Activated naive CD8-positive, alpha-beta T cell treated with anti-CD3 and anti-CD28 coated beads, Interleukin-2, amount 10 ng/mL, durations not matched to agents 7 days and 5 days (primary cell): ENCODE measurements at regions not wholly inside any gene's neighbourhood (a gene's known extent, or its start where the extent isn't known, plus 50 kb on each side); places are given as distances from the start of the nearest gene placed in this dataset.
A peak's percentile ranks its signal among the peaks of the same experiment; 100 is the strongest.
"Not testable (repeated sequence)": the region's sequence is repeated elsewhere in the genome, so short reads cannot be mapped to it uniquely, and the experiment has no call there.

Experiments used
- ATAC-seq: fragments of 150-1000 bp; cut with Tn5 transposase; one replicate; pipeline ENCODE4 v1.10.0; 2021; ENCODE audit warnings: low read depth, moderate library complexity
- POLR2A ChIA-PET: fragments of 350-600 bp; sonication (Branson Sonifier 250); formaldehyde crosslinking; loops from one replicate; lab custom pipeline; 2021; ENCODE audit warnings: antibody characterized with exemption; lab: Charles Lee
- DNase-seq: peaks from one replicate; pipeline ENCODE4 v3.0.0; 2021
- H3K27ac Mint-ChIP-seq: one replicate; pipeline ENCODE4 v1.8.0; 2022; ENCODE audit warnings: mild to moderate bottlenecking, mixed read lengths
- H3K27me3 Mint-ChIP-seq: one replicate; pipeline ENCODE4 v1.8.0; 2022; ENCODE audit warnings: mild to moderate bottlenecking, moderate library complexity, mixed read lengths
- H3K36me3 Mint-ChIP-seq: one replicate; pipeline ENCODE4 v1.8.0; 2021; ENCODE audit warnings: mild to moderate bottlenecking, mixed read lengths
- H3K4me1 Mint-ChIP-seq: one replicate; pipeline ENCODE4 v1.8.0; 2021; ENCODE audit warnings: mixed read lengths
- H3K4me3 Mint-ChIP-seq: one replicate; pipeline ENCODE4 v1.8.0; 2022; ENCODE audit warnings: mild to moderate bottlenecking, moderate library complexity, mixed read lengths
- H3K9me3 Mint-ChIP-seq: one replicate; pipeline ENCODE4 v1.8.0; 2021; ENCODE audit warnings: mixed read lengths

DNA sequence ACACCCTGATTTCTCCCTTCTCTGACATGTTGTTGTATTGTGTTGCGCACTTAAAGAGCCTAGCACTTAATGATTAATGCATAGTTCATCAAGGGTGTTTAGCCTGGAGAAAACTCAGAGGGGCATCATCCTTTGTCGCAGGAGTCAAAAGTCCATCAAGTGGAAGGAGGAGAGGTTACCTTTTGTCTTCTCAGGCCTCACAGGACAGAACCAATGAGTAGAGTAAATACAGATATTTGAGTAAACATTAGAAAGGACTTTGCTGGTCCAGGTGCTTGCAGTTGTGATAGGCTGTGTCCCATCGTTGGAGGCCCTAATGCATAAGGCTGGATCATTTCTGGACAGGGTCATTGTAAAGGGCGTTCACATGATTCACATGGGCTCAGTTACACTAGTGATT lies 430.9 kb downstream of the PCNX1 start:
- Mint-ChIP-seq H3K4me1 (peaks cover 8% of the 10 kb centered on the region), H3K36me3 (peaks cover 46% of the 10 kb centered on the region)
- POLR2A ChIA-PET: no interaction called here

DNA sequence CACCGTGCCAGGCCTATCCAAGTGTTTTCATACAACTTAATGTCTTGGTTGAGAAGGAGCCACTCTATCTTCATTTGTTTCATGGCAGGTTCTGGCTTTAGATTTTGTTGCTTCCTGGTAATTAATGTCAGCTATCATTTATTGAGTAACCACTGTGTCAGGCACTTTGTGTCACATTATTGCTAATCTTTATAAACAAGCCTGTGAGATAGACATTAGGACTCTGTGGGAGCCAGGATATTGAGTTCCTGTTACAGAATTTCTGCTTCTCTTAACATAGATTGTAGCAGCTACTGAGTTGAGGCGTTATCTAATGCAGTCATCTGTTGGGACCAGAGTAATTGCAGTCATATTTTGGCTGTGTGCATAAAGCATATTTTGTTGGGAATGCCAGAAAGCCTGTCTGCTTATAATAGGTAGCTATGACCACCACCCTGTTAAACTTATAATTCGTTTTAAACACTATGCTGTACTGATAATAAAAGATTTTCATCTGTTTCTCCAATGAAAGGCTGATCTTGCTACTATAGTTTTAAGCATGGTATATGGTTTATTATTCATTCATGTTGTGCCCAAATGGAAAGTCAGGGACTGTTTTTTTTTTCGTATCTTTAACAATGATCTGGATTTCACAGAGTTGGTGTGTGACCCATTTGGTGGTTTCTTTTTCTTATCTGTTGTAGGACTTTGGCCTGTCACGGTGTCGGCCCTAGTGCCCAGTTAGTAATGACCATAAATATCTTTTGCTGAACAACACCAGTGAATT lies 432.6 kb downstream of the PCNX1 start:
- DNase-seq (no peak), ATAC-seq (no peak)
- H3K4me3 Mint-ChIP-seq: no peak overlapping the region
- H3K36me3 Mint-ChIP-seq: peaks cover 39% of the 10 kb centered on the region
- peaks cover 8% of the 10 kb centered on the region for H3K9me3 Mint-ChIP-seq
- POLR2A ChIA-PET: no interaction called here
- H3K27me3 Mint-ChIP-seq: no peaks in the 10 kb centered on the region
- no peak overlapping the region for H3K27ac Mint-ChIP-seq
- H3K4me1 Mint-ChIP-seq: peaks cover 9% of the 10 kb centered on the region

More for the DNA sequence above, 430.9 kb downstream of the PCNX1 start:
- H3K4me3 Mint-ChIP-seq: no peak overlapping the region
- H3K27me3 Mint-ChIP-seq: no peaks in the 10 kb centered on the region
- DNase-seq (no peak), ATAC-seq (no peak)
- H3K9me3 Mint-ChIP-seq: peaks cover 15% of the 10 kb centered on the region
- no peak overlapping the region for H3K27ac Mint-ChIP-seq

DNA sequence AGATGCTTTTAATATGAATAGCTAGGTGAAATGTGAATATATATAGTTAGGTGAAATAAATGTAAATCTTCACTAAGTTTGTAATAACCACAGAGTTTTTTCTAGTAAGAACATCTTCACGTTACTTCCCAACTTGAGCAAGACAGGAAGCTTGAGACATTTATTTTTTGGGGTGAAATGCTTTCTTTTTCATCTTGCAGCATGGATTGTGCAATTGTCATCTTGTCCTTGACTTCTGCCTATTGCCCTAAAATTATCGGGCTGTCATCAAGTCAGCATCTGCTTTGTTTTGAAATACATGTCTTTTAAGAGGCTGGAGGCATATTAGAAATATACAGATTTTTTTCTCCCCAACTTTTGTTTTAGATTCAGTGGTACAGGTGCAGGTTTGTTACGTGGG lies 433.9 kb downstream of the PCNX1 start:
- peaks cover 6% of the 10 kb centered on the region for H3K9me3 Mint-ChIP-seq
- DNase-seq (no peak), ATAC-seq (no peak)
- POLR2A ChIA-PET: no interaction called here
- no peak overlapping the region for H3K27ac Mint-ChIP-seq
- H3K4me3 Mint-ChIP-seq: no peak overlapping the region
- H3K4me1 Mint-ChIP-seq: peaks cover 10% of the 10 kb centered on the region
- H3K27me3 Mint-ChIP-seq: no peaks in the 10 kb centered on the region
- peaks cover 37% of the 10 kb centered on the region for H3K36me3 Mint-ChIP-seq

DNA sequence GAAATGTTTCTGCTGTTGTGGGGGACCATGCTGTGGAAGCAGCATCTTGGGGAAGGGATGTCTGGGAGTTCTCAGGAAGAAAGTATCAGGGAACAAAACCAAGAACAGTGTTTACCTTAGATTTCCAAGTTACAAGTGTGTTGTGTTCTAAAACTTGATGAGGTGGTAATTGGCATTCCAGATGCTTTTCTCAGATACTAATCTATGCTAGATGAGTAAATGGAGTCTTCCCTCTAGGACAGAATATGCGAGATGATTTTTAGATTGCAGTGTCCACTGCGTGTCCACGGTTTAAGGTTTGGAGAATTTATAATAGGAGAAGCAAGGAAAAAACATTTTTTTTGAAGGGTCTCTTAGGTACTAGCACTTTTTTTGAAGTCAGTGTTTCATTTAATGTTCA lies 436.5 kb downstream of the PCNX1 start:
- DNase-seq (no peak), ATAC-seq (no peak)
- no peak overlapping the region for H3K27ac Mint-ChIP-seq
- peaks cover 10% of the 10 kb centered on the region for H3K4me1 Mint-ChIP-seq
- H3K36me3 Mint-ChIP-seq: peaks cover 34% of the 10 kb centered on the region
- POLR2A ChIA-PET: no interaction called here
- no peaks in the 10 kb centered on the region for H3K9me3 Mint-ChIP-seq
- no peak overlapping the region for H3K4me3 Mint-ChIP-seq
- no peaks in the 10 kb centered on the region for H3K27me3 Mint-ChIP-seq

DNA sequence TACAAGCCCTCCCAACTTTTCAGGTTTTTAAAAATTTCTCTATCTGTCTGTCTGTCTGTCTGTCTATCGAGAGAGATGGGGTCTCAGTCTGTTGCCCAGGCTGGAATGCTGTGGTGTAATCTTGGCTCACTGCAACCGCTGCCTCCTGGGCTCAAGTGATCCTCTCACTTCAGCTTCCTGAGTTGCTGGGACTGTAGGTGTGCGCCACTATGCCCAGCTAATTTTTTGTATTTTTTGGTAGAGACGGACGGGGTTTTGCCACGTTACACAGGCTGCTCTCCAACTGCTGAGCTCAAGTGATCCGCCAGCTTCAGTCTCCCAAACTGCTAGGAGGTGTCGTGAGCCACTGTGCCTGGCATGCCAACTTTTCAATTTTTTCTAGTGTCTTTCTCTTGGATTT lies 437.2 kb downstream of the PCNX1 start:
- Mint-ChIP-seq H3K36me3 (peaks cover 41% of the 10 kb centered on the region), H3K27me3 (no peaks in the 10 kb centered on the region), H3K27ac (no peak overlapping the region), H3K9me3 (no peaks in the 10 kb centered on the region), H3K4me1 (peaks cover 17% of the 10 kb centered on the region), H3K4me3 (no peak overlapping the region)
- ATAC-seq: no peak
- DNase-seq: no peak
- POLR2A ChIA-PET: no interaction called here

DNA sequence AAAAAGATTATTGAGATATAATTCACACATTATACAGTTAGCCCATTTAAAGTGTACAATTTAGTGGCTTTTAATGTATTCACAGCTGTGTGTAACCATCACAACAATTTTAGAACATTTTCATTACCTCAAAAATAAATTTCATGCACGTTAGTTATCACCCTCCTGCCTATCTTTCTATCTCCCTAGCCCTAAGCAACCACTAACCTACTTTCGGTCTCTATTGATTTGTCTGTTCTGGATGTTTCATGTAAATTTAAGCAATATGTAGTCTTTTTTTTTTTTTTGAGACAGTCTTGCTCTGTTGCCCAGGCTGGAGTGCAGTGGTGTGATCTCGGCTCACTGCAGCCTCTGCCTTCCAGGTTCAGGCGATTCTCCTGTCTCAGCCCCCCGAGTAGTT lies 439.4 kb downstream of the PCNX1 start:
- Mint-ChIP-seq H3K4me1 (peaks cover 15% of the 10 kb centered on the region), H3K27ac (no peak overlapping the region)

DNA sequence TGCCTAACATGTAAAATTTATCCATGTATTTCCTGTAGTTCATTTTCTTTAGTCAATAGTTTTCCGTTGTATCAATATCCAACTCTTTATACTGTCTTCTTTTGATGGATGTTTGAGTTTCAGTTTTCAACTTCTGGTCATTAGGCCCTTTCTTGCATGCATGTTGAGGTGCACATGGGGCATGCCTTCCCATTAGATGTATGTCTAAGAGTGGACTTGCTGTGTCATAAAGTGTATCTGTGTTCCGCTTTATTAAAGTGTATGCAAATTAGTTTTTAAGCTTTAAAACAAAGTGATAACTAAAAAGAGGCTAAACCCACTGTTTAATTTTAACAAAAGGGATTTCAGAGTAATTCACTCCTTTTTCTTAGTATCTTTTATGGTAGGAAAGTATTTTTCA lies 441.1 kb downstream of the PCNX1 start:
- DNase-seq (no peak), ATAC-seq (no peak)
- no peak overlapping the region for H3K4me3 Mint-ChIP-seq
- H3K27me3 Mint-ChIP-seq: no peaks in the 10 kb centered on the region
- POLR2A ChIA-PET: no interaction called here
- peaks cover 57% of the 10 kb centered on the region for H3K36me3 Mint-ChIP-seq
- H3K9me3 Mint-ChIP-seq: peaks cover 10% of the 10 kb centered on the region
- no peak overlapping the region for H3K27ac Mint-ChIP-seq
- peaks cover 15% of the 10 kb centered on the region for H3K4me1 Mint-ChIP-seq

More for the DNA sequence above, 439.4 kb downstream of the PCNX1 start:
- no peak overlapping the region for H3K4me3 Mint-ChIP-seq
- H3K36me3 Mint-ChIP-seq: peaks cover 46% of the 10 kb centered on the region
- no peaks in the 10 kb centered on the region for H3K9me3 Mint-ChIP-seq
- no peak for ATAC-seq
- H3K27me3 Mint-ChIP-seq: no peaks in the 10 kb centered on the region
- POLR2A ChIA-PET: no interaction called here
- no peak for DNase-seq

DNA sequence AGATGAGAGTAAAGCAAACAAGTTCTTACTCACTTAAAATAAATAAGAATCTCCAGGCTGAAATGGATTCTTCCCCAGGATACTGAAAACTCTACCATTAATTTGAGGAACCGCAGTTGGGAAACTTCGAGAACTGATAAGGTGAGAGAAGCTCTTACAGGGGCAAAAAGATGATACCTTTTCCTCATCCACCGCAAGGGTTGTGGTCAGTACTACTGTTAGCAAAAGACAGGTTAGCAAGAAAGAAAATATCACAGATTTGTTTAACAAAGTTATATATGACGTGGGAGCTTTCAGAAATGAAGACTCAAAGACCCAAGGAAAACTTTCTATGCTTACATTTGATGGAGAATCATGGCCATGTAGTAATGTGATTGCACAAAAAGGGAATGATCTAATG lies 441.6 kb downstream of the PCNX1 start:
- Mint-ChIP-seq H3K27ac (no peak overlapping the region), H3K9me3 (peaks cover 12% of the 10 kb centered on the region), H3K27me3 (no peaks in the 10 kb centered on the region), H3K4me1 (peaks cover 12% of the 10 kb centered on the region), H3K4me3 (no peak overlapping the region), H3K36me3 (peaks cover 62% of the 10 kb centered on the region)
- POLR2A ChIA-PET: no interaction called here
- DNase-seq (no peak), ATAC-seq (no peak)

DNA sequence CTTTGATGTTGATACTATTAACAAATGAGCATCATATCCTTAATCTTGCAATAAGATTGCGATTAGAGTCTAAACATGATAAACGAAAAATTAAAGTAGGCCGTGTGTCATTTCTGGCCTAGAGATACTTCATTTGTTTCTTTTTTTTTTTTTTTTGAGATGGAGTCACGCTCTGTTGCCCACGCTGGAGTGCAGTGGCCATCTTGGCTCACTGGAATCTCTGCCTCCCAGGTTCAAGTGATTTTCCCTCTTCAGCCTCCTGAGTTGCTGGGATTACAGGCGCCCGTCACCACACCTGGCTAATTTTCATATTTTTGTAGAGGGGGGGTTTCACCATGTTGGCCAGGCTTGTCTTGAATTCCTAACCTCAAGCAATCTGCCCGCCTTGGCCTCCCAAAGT lies 446.9 kb downstream of the PCNX1 start:
- ATAC-seq (no peak), DNase-seq (no peak)
- Mint-ChIP-seq H3K27ac (no peak overlapping the region), H3K27me3 (no peaks in the 10 kb centered on the region), H3K36me3 (peaks cover 66% of the 10 kb centered on the region), H3K4me3 (no peak overlapping the region), H3K4me1 (peaks cover 13% of the 10 kb centered on the region), H3K9me3 (peaks cover 20% of the 10 kb centered on the region)
- POLR2A ChIA-PET: no interaction called here

DNA sequence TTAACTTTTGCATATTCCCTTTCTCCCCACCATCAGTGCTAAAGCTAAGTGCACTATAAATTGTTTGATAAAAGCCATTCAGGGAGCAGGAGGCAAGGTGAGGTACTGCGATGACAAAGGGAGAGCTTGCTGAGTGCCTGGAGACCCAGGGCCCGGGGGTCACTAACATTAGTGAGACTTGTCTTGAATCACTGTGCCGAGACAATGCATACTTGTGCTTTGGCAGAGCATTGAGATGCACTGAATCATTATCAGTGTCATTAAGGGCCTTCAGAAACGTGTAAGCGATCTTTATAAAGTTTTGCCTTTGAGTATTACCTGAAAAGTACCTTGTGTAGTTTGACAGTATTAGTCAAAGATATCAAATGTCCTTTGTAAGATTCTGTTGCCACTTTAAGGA lies 447.5 kb downstream of the PCNX1 start:
- Mint-ChIP-seq H3K4me1 (peaks cover 11% of the 10 kb centered on the region), H3K4me3 (no peak overlapping the region), H3K27me3 (no peaks in the 10 kb centered on the region), H3K9me3 (peaks cover 22% of the 10 kb centered on the region), H3K27ac (no peak overlapping the region), H3K36me3 (peaks cover 66% of the 10 kb centered on the region)
- ATAC-seq: no peak
- POLR2A ChIA-PET: no interaction called here
- DNase-seq: no peak

DNA sequence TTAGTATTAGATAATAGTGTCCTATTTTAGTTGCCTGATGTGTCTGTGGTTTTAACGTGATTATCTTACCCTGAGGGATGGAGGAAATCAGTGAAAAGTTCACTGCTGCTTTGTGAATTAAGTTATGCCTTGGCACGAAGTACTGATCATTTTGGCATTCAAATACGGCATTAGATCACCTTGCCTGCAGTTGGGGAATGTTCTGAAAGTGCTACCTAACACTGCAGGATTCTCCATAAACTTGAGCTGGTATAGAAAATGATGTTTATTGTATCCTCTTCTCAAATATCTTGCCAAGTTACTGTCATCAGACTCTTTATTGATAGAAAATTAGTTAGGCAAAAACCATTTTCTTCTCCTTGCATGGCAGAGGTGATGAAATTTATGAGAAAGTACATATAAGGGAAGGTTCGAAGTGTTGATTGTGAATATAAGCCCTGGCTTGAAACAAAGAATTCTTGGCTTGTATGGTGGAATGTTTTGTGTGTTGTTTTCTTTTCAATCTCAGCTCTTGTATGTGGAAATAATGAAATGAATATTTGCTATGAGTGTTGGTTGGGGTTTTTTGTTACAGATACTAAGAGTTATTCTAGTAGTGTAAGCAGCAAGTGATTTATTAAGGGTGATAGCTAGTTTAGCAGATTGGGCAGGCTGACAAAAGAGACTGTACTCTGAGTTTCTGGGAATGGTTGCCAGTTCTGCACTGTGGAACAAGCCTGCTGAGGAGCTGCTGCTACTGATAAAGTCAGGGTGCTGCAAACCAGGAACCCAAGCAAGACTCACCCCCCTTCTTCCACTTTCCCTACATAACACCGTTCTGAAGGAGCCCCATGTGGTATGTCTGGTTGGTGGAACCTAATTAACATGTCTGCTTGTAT lies 448.3 kb downstream of the PCNX1 start:
- Mint-ChIP-seq H3K27me3 (no peaks in the 10 kb centered on the region), H3K27ac (peak overlapping the region; percentile 26), H3K9me3 (peaks cover 23% of the 10 kb centered on the region), H3K4me3 (no peak overlapping the region), H3K36me3 (peaks cover 65% of the 10 kb centered on the region), H3K4me1 (peaks cover 17% of the 10 kb centered on the region)
- ATAC-seq (no peak), DNase-seq (no peak)
- POLR2A ChIA-PET: no interaction called here

DNA sequence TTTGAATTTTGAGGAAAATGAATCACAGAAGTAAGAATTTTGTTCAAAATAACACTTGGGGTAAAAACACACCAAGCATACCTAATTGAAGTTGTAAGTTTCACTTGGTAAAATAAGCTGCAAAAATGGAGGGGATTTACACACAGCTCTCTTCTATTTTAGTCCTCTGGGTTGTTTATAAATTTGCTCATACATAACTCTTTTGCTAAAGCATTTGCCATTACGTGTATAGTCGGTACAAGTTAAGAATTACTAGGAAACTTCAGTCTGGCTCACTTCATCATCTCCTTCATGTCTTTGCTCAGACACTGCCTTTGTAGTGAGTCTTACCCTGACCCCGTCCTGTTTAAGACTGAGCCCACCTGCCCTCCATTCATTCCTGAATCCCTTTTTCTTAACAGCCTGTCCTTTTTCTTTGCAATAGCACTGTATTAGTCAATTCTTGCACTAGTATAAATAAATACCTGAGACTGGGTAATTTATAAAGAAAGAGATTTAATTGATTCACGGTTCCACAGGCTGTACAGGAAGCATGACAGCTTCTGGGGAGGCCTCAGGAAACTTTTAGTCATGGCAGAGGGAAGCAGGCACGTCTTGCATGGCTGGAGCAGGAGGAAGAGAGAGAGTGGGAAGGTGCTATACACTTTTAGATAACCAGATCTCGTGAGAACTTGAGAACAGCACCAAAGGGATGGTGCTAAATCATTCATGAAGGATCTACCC lies 451.1 kb downstream of the PCNX1 start:
- Mint-ChIP-seq H3K4me3 (no peak overlapping the region), H3K4me1 (peaks cover 28% of the 10 kb centered on the region), H3K36me3 (peaks cover 43% of the 10 kb centered on the region), H3K9me3 (peaks cover 13% of the 10 kb centered on the region), H3K27ac (peak overlapping the region; percentile 36), H3K27me3 (no peaks in the 10 kb centered on the region)
- POLR2A ChIA-PET: no interaction called here
- no peak for DNase-seq
- no peak for ATAC-seq

DNA sequence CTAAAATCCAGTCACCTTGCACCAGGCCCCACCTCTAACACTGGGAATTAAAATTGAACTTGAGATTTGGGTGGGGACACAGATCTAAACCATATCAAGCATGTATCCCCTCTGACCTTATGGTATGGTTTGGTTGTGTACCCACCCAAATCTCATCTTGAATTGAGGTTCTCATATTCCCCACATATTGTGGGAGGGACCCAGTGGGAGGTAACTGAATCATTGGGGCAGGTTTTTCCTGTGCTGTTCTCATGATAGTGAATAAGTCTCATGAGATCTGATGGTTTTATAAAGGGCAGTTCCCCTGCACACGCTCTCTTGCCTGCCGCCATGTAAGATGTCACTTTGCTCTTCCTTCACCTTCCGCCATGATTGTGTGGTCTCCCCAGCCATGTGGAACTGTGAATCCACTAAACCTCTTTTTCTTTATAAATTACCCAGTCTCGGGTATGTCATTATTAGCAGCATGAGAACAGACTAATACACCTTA lies 451.7 kb downstream of the PCNX1 start:
- H3K27ac Mint-ChIP-seq, H3K27me3 Mint-ChIP-seq, ATAC-seq, H3K4me3 Mint-ChIP-seq, DNase-seq, POLR2A ChIA-PET: not testable (repeated sequence)
- Mint-ChIP-seq H3K9me3 (peaks cover 11% of the 10 kb centered on the region), H3K4me1 (peaks cover 28% of the 10 kb centered on the region), H3K36me3 (peaks cover 37% of the 10 kb centered on the region)
